Vagina (tissue), 2 donors: ENCODE measurements at regions not wholly inside any gene's neighbourhood (a gene's known extent, or its start where the extent isn't known, plus 50 kb on each side); places are given as distances from the start of the nearest gene placed in this dataset.

Experiments used
- CTCF ChIP-seq, 3 experiments: fragments of 450-650 bp in 2 of 3; fragments of 200-600 bp in 1 of 3; sonication (generic) in 1 of 3; IDR thresholded peaks; one replicate each; pipeline ENCODE4 v1.5.1; 2017 to 2019; ENCODE audit warnings: antibody characterized with exemption in 3 of 3, mild to moderate bottlenecking in 2 of 3, moderate library complexity in 2 of 3
- POLR2A ChIP-seq, 2 donors: fragments of 450-650 bp; IDR thresholded peaks; one replicate each; pipeline ENCODE4 v1.6.1; 2017; ENCODE audit warnings: antibody characterized with exemption in 2 of 2, mild to moderate bottlenecking in 2 of 2, moderate library complexity in 2 of 2
- POLR2AphosphoS5 ChIP-seq, 2 donors: sonication (generic); formaldehyde crosslinking; IDR thresholded peaks; one replicate each; pipeline ENCODE4 v1.9.0; 2017; ENCODE audit warnings: antibody characterized with exemption in 2 of 2, mild to moderate bottlenecking in 2 of 2, low read depth in 1 of 2; ENCODE audit not compliant: insufficient read depth in 1 of 2

GRCh38 chr7:156420496-156420895, 220.1 kb upstream of the RNF32 start:
- no peak for TF ChIP-seq POLR2A (IDR thresholded peaks at IDR 0.05)
- TF ChIP-seq CTCF (IDR thresholded peaks at IDR 0.05) = no peak
- no peak for TF ChIP-seq POLR2AphosphoS5 (IDR thresholded peaks at IDR 0.05; ENCODE audit: insufficient read depth in 1 of 2, low read depth in 1 of 2)
